H9 (cell line): ENCODE measurements at regions not wholly inside any gene's neighbourhood (a gene's known extent, or its start where the extent isn't known, plus 50 kb on each side); places are given as distances from the start of the nearest gene placed in this dataset.

ENCODE experiments used
- DNase-seq: peaks from one replicate; pipeline ENCODE4 v3.0.0-alpha.2; 2017
- H2AFZ ChIP-seq: one replicate; pipeline ENCODE4 v1.6.1; 2013; ENCODE audit warnings: mild to moderate bottlenecking, low read length, control low read depth, moderate library complexity
- H2AK5ac ChIP-seq: 2 replicates; pipeline ENCODE4 v1.6.1; 2013; ENCODE audit warnings: low read length, control low read depth, mixed read lengths; ENCODE audit not compliant: insufficient read length
- H2BK120ac ChIP-seq: one replicate; pipeline ENCODE4 v1.6.1; 2013; ENCODE audit warnings: low read depth, mild to moderate bottlenecking, low read length, control low read depth, inconsistent platforms; ENCODE audit not compliant: poor library complexity, severe bottlenecking
- H2BK12ac ChIP-seq: 2 replicates; pipeline ENCODE4 v1.6.1; 2013; ENCODE audit warnings: low read length, control low read depth, mixed read lengths, low read depth; ENCODE audit not compliant: insufficient read length
- H2BK15ac ChIP-seq: 2 replicates; pipeline ENCODE4 v1.6.1; 2013; ENCODE audit warnings: low read depth, low read length, control low read depth
- H2BK20ac ChIP-seq: one replicate; pipeline ENCODE4 v1.6.1; 2013; ENCODE audit warnings: low read depth, mild to moderate bottlenecking, low read length, control low read depth, inconsistent platforms; ENCODE audit not compliant: poor library complexity, severe bottlenecking
- H2BK5ac ChIP-seq: 2 replicates; pipeline ENCODE4 v1.6.1; 2013; ENCODE audit warnings: low read length, control low read depth, mixed read lengths; ENCODE audit not compliant: insufficient read length
- H3K14ac ChIP-seq: 2 replicates; pipeline ENCODE4 v1.6.1; 2013; ENCODE audit warnings: low read length, control low read depth; ENCODE audit not compliant: insufficient read depth
- H3K18ac ChIP-seq: 2 replicates; pipeline ENCODE4 v1.6.1; 2013; ENCODE audit warnings: low read depth, mild to moderate bottlenecking, mixed read lengths, low read length, control low read depth; ENCODE audit not compliant: insufficient read length
- H3K23ac ChIP-seq: 2 replicates; pipeline ENCODE4 v1.6.1; 2013; ENCODE audit warnings: low read length, control low read depth, mixed read lengths, low read depth; ENCODE audit not compliant: insufficient read length
- H3K23me2 ChIP-seq: 2 replicates; pipeline ENCODE4 v1.6.1; 2013; ENCODE audit warnings: low read depth, mild to moderate bottlenecking, mixed read lengths, low read length, control low read depth; ENCODE audit not compliant: insufficient read length, poor library complexity, severe bottlenecking
- H3K27ac ChIP-seq: 2 replicates; pipeline ENCODE4 v1.5.1; 2013; ENCODE audit warnings: low read length, control low read depth, mixed read lengths, low read depth; ENCODE audit not compliant: insufficient read length
- H3K27me3 ChIP-seq: 2 replicates; pipeline ENCODE4 v1.6.1; 2013; ENCODE audit warnings: low read length, control low read depth, inconsistent platforms; ENCODE audit not compliant: insufficient read depth
- H3K4ac ChIP-seq: 2 replicates; pipeline ENCODE4 v1.6.1; 2013; ENCODE audit warnings: low read depth, mild to moderate bottlenecking, control low read depth, inconsistent platforms, low read length, moderate library complexity
- H3K4me1 ChIP-seq: 2 replicates; pipeline ENCODE4 v1.6.1; 2013; ENCODE audit warnings: low read length, control low read depth, inconsistent platforms; ENCODE audit not compliant: insufficient read depth
- H3K4me2 ChIP-seq: 2 replicates; pipeline ENCODE4 v1.6.1; 2013; ENCODE audit warnings: low read length, control low read depth, mixed read lengths; ENCODE audit not compliant: insufficient read length, insufficient read depth
- H3K56ac ChIP-seq: 2 replicates; pipeline ENCODE4 v1.6.1; 2013; ENCODE audit warnings: low read depth, mild to moderate bottlenecking, mixed read lengths, low read length, control low read depth; ENCODE audit not compliant: insufficient read length
- H3K79me1 ChIP-seq: 2 replicates; pipeline ENCODE4 v1.6.1; 2013; ENCODE audit warnings: low read depth, mild to moderate bottlenecking, moderate library complexity, low read length, control low read depth, inconsistent platforms; ENCODE audit not compliant: insufficient read depth, poor library complexity, severe bottlenecking
- H3K79me2 ChIP-seq: 2 replicates; pipeline ENCODE4 v1.6.1; 2013; ENCODE audit warnings: low read length, control low read depth, inconsistent platforms; ENCODE audit not compliant: insufficient read depth
- H3K9ac ChIP-seq: 2 replicates; pipeline ENCODE4 v1.6.1; 2013; ENCODE audit warnings: low read length, control low read depth, mixed read lengths; ENCODE audit not compliant: insufficient read length; ENCODE audit errors: extremely low read depth
- H3K9me3 ChIP-seq: one replicate; pipeline ENCODE4 v1.6.1; 2013; ENCODE audit warnings: low read depth, low read length, inconsistent platforms; ENCODE audit not compliant: control insufficient read depth
- H3T11ph ChIP-seq: one replicate; pipeline ENCODE4 v1.6.1; 2013; ENCODE audit warnings: mild to moderate bottlenecking, low read length, control low read depth, inconsistent platforms
- H4K20me1 ChIP-seq: one replicate; pipeline ENCODE4 v1.6.1; 2013; ENCODE audit not compliant: control insufficient read depth, insufficient read length, insufficient read depth
- H4K5ac ChIP-seq: 2 replicates; pipeline ENCODE4 v1.6.1; 2013; ENCODE audit warnings: low read depth, mild to moderate bottlenecking, mixed read lengths, low read length, control low read depth; ENCODE audit not compliant: insufficient read length
- H4K8ac ChIP-seq: replicated peaks from 2 replicates; pipeline ENCODE4 v1.6.1; 2013; ENCODE audit warnings: low read length, control low read depth, mixed read lengths, low read depth; ENCODE audit not compliant: insufficient read length
- H4K91ac ChIP-seq: 2 replicates; pipeline ENCODE4 v1.6.1; 2013; ENCODE audit warnings: low read depth, mild to moderate bottlenecking, moderate library complexity, mixed read lengths, low read length, control low read depth; ENCODE audit not compliant: insufficient read length
- H3K27ac Mint-ChIP-seq, 3 experiments: 2 replicates in 2 of 3; 3 replicates in 1 of 3; pipeline ENCODE4 v1.8.0; 2020 to 2021; ENCODE audit warnings: mixed read lengths in 3 of 3, mild to moderate bottlenecking in 1 of 3, moderate library complexity in 1 of 3
- H3K27me3 Mint-ChIP-seq: 2 replicates; pipeline ENCODE4 v1.8.0; 2021; ENCODE audit warnings: low read depth, mild to moderate bottlenecking, moderate library complexity, mixed read lengths
- H3K36me3 Mint-ChIP-seq, 3 experiments: 2 replicates in 2 of 3; 3 replicates in 1 of 3; pipeline ENCODE4 v1.8.0; 2020 to 2021; ENCODE audit warnings: low read depth in 3 of 3, mixed read lengths in 3 of 3; ENCODE audit not compliant: insufficient read depth in 1 of 3
- H3K4me1 Mint-ChIP-seq, 2 experiments: 2 replicates each; pipeline ENCODE4 v1.8.0; 2020; ENCODE audit warnings: mixed read lengths in 2 of 2
- H3K4me3 Mint-ChIP-seq, 2 experiments: 2 replicates in 1 of 2; 3 replicates in 1 of 2; pipeline ENCODE4 v1.8.0; 2020 to 2021; ENCODE audit warnings: mild to moderate bottlenecking in 2 of 2, mixed read lengths in 2 of 2, moderate library complexity in 1 of 2
- H3K9me3 Mint-ChIP-seq, 2 experiments: 2 replicates in 1 of 2; 3 replicates in 1 of 2; pipeline ENCODE4 v1.8.0; 2020; ENCODE audit warnings: mild to moderate bottlenecking in 2 of 2, mixed read lengths in 2 of 2, moderate library complexity in 1 of 2
- CTCF ChIP-seq: fragments of 200-600 bp; sonication (generic); conservative IDR thresholded peaks from 3 replicates; pipeline ENCODE4 v1.8.0; 2021; ENCODE audit warnings: antibody characterized with exemption, mild to moderate bottlenecking
- WGBS: extraction: QIAGEN DNeasy Blood & Tissue Kit; methylation state at CpG from one replicate; pipeline ENCODE4 v1.1.7; 2013; ENCODE audit warnings: missing lambda C conversion rate, low lambda C conversion rate, mixed read lengths; ENCODE audit not compliant: insufficient read length; ENCODE audit errors: extremely low coverage; 5-methylcytosine and 5-hydroxymethylcytosine counted together

- Histone ChIP-seq H3K4me2 (no peak overlapping the region), H3K23me2 (no peaks in the 10 kb centered on the region), H4K91ac (no peak overlapping the region), H3T11ph (no peak overlapping the region), H2AK5ac (no peak overlapping the region), H3K56ac (no peak overlapping the region), H2BK15ac (no peak overlapping the region), H3K79me1 (no peaks in the 10 kb centered on the region), H3K79me2 (no peaks in the 10 kb centered on the region), H2BK20ac (no peak overlapping the region), H4K8ac (no peak overlapping the region), H4K5ac (no peak overlapping the region), H3K27ac (no peak overlapping the region), H2BK12ac (no peak overlapping the region), H3K4ac (no peak overlapping the region), H4K20me1 (no peaks in the 10 kb centered on the region), H3K9ac (no peak overlapping the region), H2AFZ (no peak overlapping the region), H2BK120ac (no peak overlapping the region), H3K18ac (no peak overlapping the region), H3K23ac (no peak overlapping the region), H3K9me3 (no peaks in the 10 kb centered on the region), H3K27me3 (no peaks in the 10 kb centered on the region), H3K4me1 (no peaks in the 10 kb centered on the region), H3K14ac (no peak overlapping the region), H2BK5ac (no peak overlapping the region)
- Mint-ChIP-seq H3K36me3 (no peaks in the 10 kb centered on the region), H3K9me3 (peaks cover 0 to 2% of the 10 kb centered on the region in 2 experiments; a peak in 1 of 5 replicates), H3K27me3 (no peaks in the 10 kb centered on the region), H3K27ac (no peak overlapping the region), H3K4me1 (no peaks in the 10 kb centered on the region), H3K4me3 (no peak overlapping the region)
- no CpG with 5 or more reads among the region's 2 CpGs for WGBS
- peak; percentile 59 for DNase-seq
- TF ChIP-seq CTCF: peak; percentile 86
Observed at GRCh38 chr3:147191795-147192385, 214.5 kb downstream of the ZIC4 start.
